GM19467 (cell line): ENCODE measurements at regions not wholly inside any gene's neighbourhood (a gene's known extent, or its start where the extent isn't known, plus 50 kb on each side); places are given as distances from the start of the nearest gene placed in this dataset.
"Not testable (repeated sequence)": the region's sequence is repeated elsewhere in the genome, so short reads cannot be mapped to it uniquely, and the experiment has no call there.

ENCODE experiments used
- ATAC-seq: cut with Tn5 transposase; IDR thresholded peaks from one replicate; pipeline ENCODE4 v1.9.1; 2021; ENCODE audit warnings: mild to moderate bottlenecking, moderate library complexity; ENCODE audit not compliant: unreplicated experiment

- ATAC-seq, result no peak
Observed at GRCh38 chr6:9083108-9083507, 647.8 kb upstream of the SLC35B3 start.

GRCh38 chr6:9066726-9067125 is 631.4 kb upstream of the SLC35B3 start:
- ATAC-seq, result no peak

GRCh38 chr6:9064156-9064555 is 628.8 kb upstream of the SLC35B3 start:
- no peak for ATAC-seq

GRCh38 chr6:9062596-9062995 is 627.3 kb upstream of the SLC35B3 start:
- ATAC-seq, result no peak

GRCh38 chr6:9057937-9058336 is 622.6 kb upstream of the SLC35B3 start:
- no peak for ATAC-seq

- no peak for ATAC-seq
Observed at GRCh38 chr6:9056556-9056955, 621.2 kb upstream of the SLC35B3 start.

GRCh38 chr6:9044426-9044825 is 609.1 kb upstream of the SLC35B3 start:
- no peak for ATAC-seq

- no peak for ATAC-seq
Observed at GRCh38 chr6:9040718-9041117, 605.4 kb upstream of the SLC35B3 start.

- ATAC-seq, result no peak
Observed at GRCh38 chr6:9039258-9039657, 603.9 kb upstream of the SLC35B3 start.

- ATAC-seq, result no peak
Observed at GRCh38 chr6:9028086-9028485, 592.7 kb upstream of the SLC35B3 start.

- ATAC-seq, result no peak
Observed at GRCh38 chr6:9025796-9026394, 590.5 kb upstream of the SLC35B3 start.

- ATAC-seq, result no peak
Observed at GRCh38 chr6:9025228-9025627, 589.9 kb upstream of the SLC35B3 start.

GRCh38 chr6:9024246-9024645 is 588.9 kb upstream of the SLC35B3 start:
- ATAC-seq, result not testable (repeated sequence)

- no peak for ATAC-seq
Observed at GRCh38 chr6:9020001-9020400, 584.7 kb upstream of the SLC35B3 start.

- no peak for ATAC-seq
Observed at GRCh38 chr6:9009931-9010330, 574.6 kb upstream of the SLC35B3 start.

GRCh38 chr6:9007027-9007426 is 571.7 kb upstream of the SLC35B3 start:
- no peak for ATAC-seq

- ATAC-seq, result no peak
Observed at GRCh38 chr6:9002833-9003232, 567.5 kb upstream of the SLC35B3 start.

- ATAC-seq, result no peak
Observed at GRCh38 chr6:8995156-8995555, 559.8 kb upstream of the SLC35B3 start.

GRCh38 chr6:8993111-8993510 is 557.8 kb upstream of the SLC35B3 start:
- ATAC-seq, result no peak

GRCh38 chr6:8991844-8992243 is 556.5 kb upstream of the SLC35B3 start:
- ATAC-seq, result no peak

- no peak for ATAC-seq
Observed at GRCh38 chr6:8990075-8990474, 554.7 kb upstream of the SLC35B3 start.

- peak; percentile 98 for ATAC-seq
Observed at GRCh38 chr6:8983202-8983688, 547.9 kb upstream of the SLC35B3 start.

GRCh38 chr6:8982668-8983067 is 547.3 kb upstream of the SLC35B3 start:
- ATAC-seq, result no peak
